ENCODE measurements at regions not wholly inside any gene's neighbourhood (a gene's known extent, or its start where the extent isn't known, plus 50 kb on each side); places are given as distances from the start of the nearest gene placed in this dataset.

DNA sequence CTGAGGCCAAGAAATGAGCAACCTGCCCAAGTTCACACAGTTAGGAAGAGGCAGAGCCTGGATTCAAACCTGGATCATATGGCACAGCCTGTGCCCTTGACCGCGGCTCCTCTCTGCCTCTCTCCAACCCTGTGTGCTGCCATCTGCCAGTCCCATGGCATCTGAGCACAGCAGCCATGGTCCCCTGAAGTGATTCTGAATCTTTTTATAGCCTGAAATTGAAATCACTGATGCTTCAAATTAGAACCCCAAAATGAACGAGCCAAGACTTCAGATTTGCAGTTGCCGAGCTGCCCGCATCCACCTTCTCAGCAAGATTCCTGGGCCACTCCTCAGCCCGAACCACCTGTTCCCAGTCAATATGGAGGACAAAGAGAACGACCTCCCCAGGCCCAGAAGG lies 252.7 kb downstream of the CTTN start:
- H2BK12ac ChIP-seq (ENCODE audit: insufficient read length, low read depth, low read length): no peak overlapping the region
- H3K9ac ChIP-seq (ENCODE audit: extremely low read depth, insufficient read length, low read length): no peak overlapping the region
- no CpG with 5 or more reads among the region's 7 CpGs for WGBS (ENCODE audit: extremely low coverage, insufficient read length, low lambda C conversion rate)
- H3K23ac ChIP-seq (ENCODE audit: insufficient read length, low read depth, low read length): no peak overlapping the region
- no peak overlapping the region for H3K18ac ChIP-seq (ENCODE audit: insufficient read length, low read depth, low read length)
- no peak overlapping the region for H3K27ac Mint-ChIP-seq
- peaks cover 24% of the 10 kb centered on the region for H3K4me1 ChIP-seq (ENCODE audit: insufficient read depth, low read length)
- H2BK20ac ChIP-seq (ENCODE audit: low read depth, low read length, poor library complexity, severe bottlenecking): no peak overlapping the region
- no peak overlapping the region for H3K14ac ChIP-seq (ENCODE audit: insufficient read depth, low read length)
- H3K27me3 Mint-ChIP-seq (ENCODE audit: low read depth): peaks cover 4% of the 10 kb centered on the region
- DNase-seq: no peak
- H4K8ac ChIP-seq (replicated peaks; ENCODE audit: insufficient read length, low read depth, low read length): no peak overlapping the region
- H3K27ac ChIP-seq (ENCODE audit: insufficient read length, low read depth, low read length): no peak overlapping the region
- no peak overlapping the region for H2AK5ac ChIP-seq (ENCODE audit: insufficient read length, low read length)
- H3K4me3 Mint-ChIP-seq: no peak overlapping the region
- no peak overlapping the region for H4K5ac ChIP-seq (ENCODE audit: insufficient read length, low read depth, low read length)
- H3K4me1 Mint-ChIP-seq: peaks cover 45% of the 10 kb centered on the region in 2 experiments
- H4K91ac ChIP-seq (ENCODE audit: insufficient read length, low read depth, low read length): no peak overlapping the region
- no peak overlapping the region for H2AFZ ChIP-seq (ENCODE audit: low read length)
- TF ChIP-seq, protein P1, sequence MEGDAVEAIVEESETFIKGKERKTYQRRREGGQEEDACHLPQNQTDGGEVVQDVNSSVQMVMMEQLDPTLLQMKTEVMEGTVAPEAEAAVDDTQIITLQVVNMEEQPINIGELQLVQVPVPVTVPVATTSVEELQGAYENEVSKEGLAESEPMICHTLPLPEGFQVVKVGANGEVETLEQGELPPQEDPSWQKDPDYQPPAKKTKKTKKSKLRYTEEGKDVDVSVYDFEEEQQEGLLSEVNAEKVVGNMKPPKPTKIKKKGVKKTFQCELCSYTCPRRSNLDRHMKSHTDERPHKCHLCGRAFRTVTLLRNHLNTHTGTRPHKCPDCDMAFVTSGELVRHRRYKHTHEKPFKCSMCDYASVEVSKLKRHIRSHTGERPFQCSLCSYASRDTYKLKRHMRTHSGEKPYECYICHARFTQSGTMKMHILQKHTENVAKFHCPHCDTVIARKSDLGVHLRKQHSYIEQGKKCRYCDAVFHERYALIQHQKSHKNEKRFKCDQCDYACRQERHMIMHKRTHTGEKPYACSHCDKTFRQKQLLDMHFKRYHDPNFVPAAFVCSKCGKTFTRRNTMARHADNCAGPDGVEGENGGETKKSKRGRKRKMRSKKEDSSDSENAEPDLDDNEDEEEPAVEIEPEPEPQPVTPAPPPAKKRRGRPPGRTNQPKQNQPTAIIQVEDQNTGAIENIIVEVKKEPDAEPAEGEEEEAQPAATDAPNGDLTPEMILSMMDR (conservative IDR thresholded peaks at IDR 0.05): no peak
- H3K9me3 ChIP-seq (ENCODE audit: control insufficient read depth, low read depth, low read length): no peaks in the 10 kb centered on the region
- no peak overlapping the region for H2BK5ac ChIP-seq (ENCODE audit: insufficient read length, low read length)
- no peaks in the 10 kb centered on the region for H3K9me3 Mint-ChIP-seq
- no peak overlapping the region for H3T11ph ChIP-seq (ENCODE audit: low read length)
- no peak overlapping the region for H2BK15ac ChIP-seq (ENCODE audit: low read depth, low read length)
- no peak overlapping the region for H3K4ac ChIP-seq (ENCODE audit: low read depth, low read length)
- no peaks in the 10 kb centered on the region for H4K20me1 ChIP-seq (ENCODE audit: control insufficient read depth, insufficient read depth, insufficient read length)
- no peak overlapping the region for H3K56ac ChIP-seq (ENCODE audit: insufficient read length, low read depth, low read length)
- no peaks in the 10 kb centered on the region for H3K79me1 ChIP-seq (ENCODE audit: insufficient read depth, low read depth, low read length, poor library complexity, severe bottlenecking)
- H3K4me2 ChIP-seq (ENCODE audit: insufficient read depth, insufficient read length, low read length): no peak overlapping the region
- no peak overlapping the region for H2BK120ac ChIP-seq (ENCODE audit: low read depth, low read length, poor library complexity, severe bottlenecking)
- peaks cover 2% of the 10 kb centered on the region; the same call in 1 of the 2 replicates for H3K79me2 ChIP-seq (ENCODE audit: insufficient read depth, low read length)
- no peaks in the 10 kb centered on the region for H3K27me3 ChIP-seq (ENCODE audit: insufficient read depth, low read length)
- H3K36me3 Mint-ChIP-seq (ENCODE audit: insufficient read depth in 1 of 3, low read depth in 3 of 3): no peaks in the 10 kb centered on the region
- no peaks in the 10 kb centered on the region for H3K23me2 ChIP-seq (ENCODE audit: insufficient read length, low read depth, low read length, poor library complexity, severe bottlenecking)
